ENCODE measurements at regions not wholly inside any gene's neighbourhood (a gene's known extent, or its start where the extent isn't known, plus 50 kb on each side); places are given as distances from the start of the nearest gene placed in this dataset.

DNA sequence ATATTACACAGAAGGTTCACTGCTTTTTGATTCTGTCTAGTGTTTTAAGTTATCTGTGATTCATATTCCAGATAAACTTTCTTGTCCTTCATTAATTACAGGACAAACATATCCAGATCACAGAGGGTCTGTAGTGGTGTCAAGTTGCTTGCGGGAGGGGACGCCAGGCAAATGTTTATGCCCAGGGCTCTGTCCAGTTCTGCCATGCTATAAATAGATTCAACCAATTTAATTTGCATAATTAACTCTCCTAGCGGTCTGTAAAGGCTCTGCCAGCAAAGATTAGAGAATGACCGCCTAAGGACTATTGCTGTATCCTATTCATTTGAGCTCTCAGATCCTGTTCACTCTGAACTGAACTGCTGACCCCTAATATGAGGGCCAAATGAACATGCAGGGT is 59.7 kb upstream of the TRPC4 start:
- H2BK120ac ChIP-seq (ENCODE audit: low read depth, low read length): no peak overlapping the region
- H3K4me2 ChIP-seq (ENCODE audit: low read length): no peak overlapping the region
- no CpG with 5 or more reads among the region's 4 CpGs for WGBS (ENCODE audit: extremely low coverage, insufficient coverage, low lambda C conversion rate)
- H3K79me1 ChIP-seq (ENCODE audit: low read length): no peaks in the 10 kb centered on the region
- no peak overlapping the region for H2BK15ac ChIP-seq (replicated peaks; ENCODE audit: low read depth)
- no peak overlapping the region for H3K56ac ChIP-seq (ENCODE audit: low read length)
- H3K18ac ChIP-seq (ENCODE audit: low read length): no peak overlapping the region
- no peaks in the 10 kb centered on the region for H3K36me3 ChIP-seq (ENCODE audit: control insufficient read depth, insufficient read depth, low read length)
- H4K8ac ChIP-seq (ENCODE audit: low read depth, low read length): peak overlapping the region; percentile 39
- H3K4ac ChIP-seq (ENCODE audit: low read depth, low read length): no peak overlapping the region
- no peaks in the 10 kb centered on the region for H3K27me3 ChIP-seq (ENCODE audit: insufficient read depth, low read length, poor library complexity)
- DNase-seq: no peak
- H3K9ac ChIP-seq (ENCODE audit: low read length): no peak overlapping the region
- H2AK5ac ChIP-seq (ENCODE audit: low read length): no peak overlapping the region
- no peak overlapping the region for H4K5ac ChIP-seq (ENCODE audit: low read length)
- H3K27ac ChIP-seq (ENCODE audit: low read depth, low read length): no peak overlapping the region
- no peak overlapping the region for H2BK5ac ChIP-seq (ENCODE audit: low read length)
- H3K79me2 ChIP-seq (ENCODE audit: control insufficient read depth, insufficient read depth, low read length): no peaks in the 10 kb centered on the region
- H3K4me1 ChIP-seq (ENCODE audit: control insufficient read depth, low read depth, low read length): no peaks in the 10 kb centered on the region
- H3K23ac ChIP-seq (ENCODE audit: low read length): no peak overlapping the region
- no peak overlapping the region for H3K4me3 ChIP-seq (ENCODE audit: low read length)

DNA sequence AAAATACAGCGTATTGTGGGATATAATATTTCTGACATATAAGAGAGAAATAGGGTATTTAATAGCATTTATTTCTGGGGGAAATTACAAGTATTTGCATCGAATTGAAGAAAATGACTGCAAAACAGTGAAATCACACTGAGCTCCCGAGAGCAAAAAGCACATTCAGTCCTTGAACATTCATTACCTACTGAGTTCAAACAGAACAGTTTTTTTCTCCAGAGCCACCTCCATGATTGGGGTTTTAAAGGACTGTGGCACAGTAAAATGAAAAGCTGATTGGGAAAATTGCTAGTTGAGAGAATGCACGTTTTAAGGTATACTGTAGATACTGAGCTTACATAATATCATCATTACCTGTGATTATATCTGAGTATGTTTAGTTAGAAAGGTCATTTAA is 58.0 kb upstream of the TRPC4 start:
- no CpG with 5 or more reads among the region's 4 CpGs for WGBS (ENCODE audit: extremely low coverage, insufficient coverage, low lambda C conversion rate)
- DNase-seq: no peak
- no peak overlapping the region for H3K27ac ChIP-seq (ENCODE audit: low read depth, low read length)
- H3K4me2 ChIP-seq (ENCODE audit: low read length): no peak overlapping the region
- no peak overlapping the region for H3K4me3 ChIP-seq (ENCODE audit: low read length)
- H3K18ac ChIP-seq (ENCODE audit: low read length): no peak overlapping the region
- H3K27me3 ChIP-seq (ENCODE audit: insufficient read depth, low read length, poor library complexity): no peaks in the 10 kb centered on the region
- no peaks in the 10 kb centered on the region for H3K79me1 ChIP-seq (ENCODE audit: low read length)
- H3K4me1 ChIP-seq (ENCODE audit: control insufficient read depth, low read depth, low read length): no peaks in the 10 kb centered on the region
- no peaks in the 10 kb centered on the region for H3K36me3 ChIP-seq (ENCODE audit: control insufficient read depth, insufficient read depth, low read length)
- no peak overlapping the region for H2BK15ac ChIP-seq (replicated peaks; ENCODE audit: low read depth)
- H2BK5ac ChIP-seq (ENCODE audit: low read length): no peak overlapping the region
- no peak overlapping the region for H2AK5ac ChIP-seq (ENCODE audit: low read length)
- no peak overlapping the region for H3K56ac ChIP-seq (ENCODE audit: low read length)
- no peak overlapping the region for H2BK120ac ChIP-seq (ENCODE audit: low read depth, low read length)
- no peak overlapping the region for H3K23ac ChIP-seq (ENCODE audit: low read length)
- no peak overlapping the region for H4K8ac ChIP-seq (ENCODE audit: low read depth, low read length)
- no peak overlapping the region for H3K9ac ChIP-seq (ENCODE audit: low read length)
- H4K5ac ChIP-seq (ENCODE audit: low read length): no peak overlapping the region
- H3K4ac ChIP-seq (ENCODE audit: low read depth, low read length): no peak overlapping the region
- no peaks in the 10 kb centered on the region for H3K79me2 ChIP-seq (ENCODE audit: control insufficient read depth, insufficient read depth, low read length)

DNA sequence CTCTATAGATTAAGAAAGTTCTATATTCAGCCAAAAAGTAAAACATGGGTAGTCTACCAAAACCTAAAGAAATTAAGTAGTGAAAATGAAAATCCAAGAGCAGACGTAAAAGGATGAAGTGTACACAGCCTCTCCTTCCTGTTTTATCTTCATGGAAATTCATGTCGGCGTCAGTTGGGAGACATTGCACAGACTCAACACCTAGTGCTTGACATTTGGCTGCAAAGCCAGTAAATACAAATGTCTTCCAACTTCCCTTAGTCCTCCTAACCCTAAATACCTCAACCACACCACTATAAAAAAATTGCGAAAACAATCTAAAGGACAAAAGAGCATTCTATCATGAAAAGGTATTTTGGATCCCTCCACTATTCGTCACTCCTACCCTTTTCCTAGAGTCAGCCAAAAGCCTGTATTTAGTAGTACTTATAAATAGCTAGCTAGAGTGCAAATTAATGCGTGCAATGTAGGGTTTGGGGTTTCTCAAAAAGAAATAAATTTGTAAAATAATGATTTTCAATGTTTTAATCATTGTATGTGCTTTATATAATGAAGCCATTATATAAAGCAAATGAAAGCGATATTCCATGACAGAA is 56.4 kb upstream of the TRPC4 start:
- Histone ChIP-seq H3K36me3 (ENCODE audit: control insufficient read depth, insufficient read depth, low read length) (no peaks in the 10 kb centered on the region), H4K8ac (ENCODE audit: low read depth, low read length) (no peak overlapping the region), H3K4me3 (ENCODE audit: low read length) (no peak overlapping the region), H2BK15ac (replicated peaks; ENCODE audit: low read depth) (no peak overlapping the region), H3K56ac (ENCODE audit: low read length) (no peak overlapping the region), H3K27me3 (ENCODE audit: insufficient read depth, low read length, poor library complexity) (no peaks in the 10 kb centered on the region), H3K79me1 (ENCODE audit: low read length) (no peaks in the 10 kb centered on the region), H3K4ac (ENCODE audit: low read depth, low read length) (no peak overlapping the region), H3K27ac (ENCODE audit: low read depth, low read length) (no peak overlapping the region), H3K4me2 (ENCODE audit: low read length) (no peak overlapping the region), H2BK120ac (ENCODE audit: low read depth, low read length) (no peak overlapping the region), H2AK5ac (ENCODE audit: low read length) (no peak overlapping the region), H3K4me1 (ENCODE audit: control insufficient read depth, low read depth, low read length) (no peaks in the 10 kb centered on the region), H3K23ac (ENCODE audit: low read length) (no peak overlapping the region), H3K79me2 (ENCODE audit: control insufficient read depth, insufficient read depth, low read length) (no peaks in the 10 kb centered on the region), H4K5ac (ENCODE audit: low read length) (no peak overlapping the region), H2BK5ac (ENCODE audit: low read length) (no peak overlapping the region), H3K18ac (ENCODE audit: low read length) (no peak overlapping the region), H3K9ac (ENCODE audit: low read length) (no peak overlapping the region)
- WGBS (ENCODE audit: extremely low coverage, insufficient coverage, low lambda C conversion rate): 100% methylated on average over 1 of the region's 7 CpGs
- no peak for DNase-seq

DNA sequence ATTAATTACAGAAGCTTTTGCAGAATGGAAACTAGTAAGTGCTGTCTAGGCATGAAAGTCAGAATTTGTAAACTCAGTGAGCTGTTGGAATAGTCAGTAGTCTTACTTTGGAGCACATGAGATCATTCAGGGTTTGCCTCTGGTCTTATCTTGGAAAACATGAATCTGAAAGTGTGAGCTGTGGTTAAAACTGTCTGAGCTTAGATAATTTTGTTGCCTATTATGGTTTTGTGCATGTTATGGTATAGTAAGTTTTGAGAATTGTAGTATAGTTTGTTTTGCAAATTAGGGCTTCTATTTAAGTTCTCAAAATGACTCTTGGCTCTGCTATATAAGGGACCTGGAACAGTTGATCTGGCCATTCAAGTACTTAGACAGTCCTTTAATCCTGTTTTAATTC is 53.7 kb upstream of the TRPC4 start:
- H3K4me1 ChIP-seq (ENCODE audit: control insufficient read depth, low read depth, low read length): no peaks in the 10 kb centered on the region
- H3K9ac ChIP-seq (ENCODE audit: low read length): no peak overlapping the region
- no peak overlapping the region for H3K56ac ChIP-seq (ENCODE audit: low read length)
- no peak overlapping the region for H3K4me3 ChIP-seq (ENCODE audit: low read length)
- H3K27me3 ChIP-seq (ENCODE audit: insufficient read depth, low read length, poor library complexity): no peaks in the 10 kb centered on the region
- H3K4ac ChIP-seq (ENCODE audit: low read depth, low read length): no peak overlapping the region
- H2BK120ac ChIP-seq (ENCODE audit: low read depth, low read length): no peak overlapping the region
- H3K18ac ChIP-seq (ENCODE audit: low read length): no peak overlapping the region
- H2AK5ac ChIP-seq (ENCODE audit: low read length): no peak overlapping the region
- H2BK15ac ChIP-seq (replicated peaks; ENCODE audit: low read depth): no peak overlapping the region
- DNase-seq: no peak
- no peaks in the 10 kb centered on the region for H3K79me2 ChIP-seq (ENCODE audit: control insufficient read depth, insufficient read depth, low read length)
- no peak overlapping the region for H4K8ac ChIP-seq (ENCODE audit: low read depth, low read length)
- H3K27ac ChIP-seq (ENCODE audit: low read depth, low read length): no peak overlapping the region
- no peaks in the 10 kb centered on the region for H3K36me3 ChIP-seq (ENCODE audit: control insufficient read depth, insufficient read depth, low read length)
- H2BK5ac ChIP-seq (ENCODE audit: low read length): no peak overlapping the region
- no peak overlapping the region for H3K23ac ChIP-seq (ENCODE audit: low read length)
- no peak overlapping the region for H3K4me2 ChIP-seq (ENCODE audit: low read length)
- no peaks in the 10 kb centered on the region for H3K79me1 ChIP-seq (ENCODE audit: low read length)
- no peak overlapping the region for H4K5ac ChIP-seq (ENCODE audit: low read length)

DNA sequence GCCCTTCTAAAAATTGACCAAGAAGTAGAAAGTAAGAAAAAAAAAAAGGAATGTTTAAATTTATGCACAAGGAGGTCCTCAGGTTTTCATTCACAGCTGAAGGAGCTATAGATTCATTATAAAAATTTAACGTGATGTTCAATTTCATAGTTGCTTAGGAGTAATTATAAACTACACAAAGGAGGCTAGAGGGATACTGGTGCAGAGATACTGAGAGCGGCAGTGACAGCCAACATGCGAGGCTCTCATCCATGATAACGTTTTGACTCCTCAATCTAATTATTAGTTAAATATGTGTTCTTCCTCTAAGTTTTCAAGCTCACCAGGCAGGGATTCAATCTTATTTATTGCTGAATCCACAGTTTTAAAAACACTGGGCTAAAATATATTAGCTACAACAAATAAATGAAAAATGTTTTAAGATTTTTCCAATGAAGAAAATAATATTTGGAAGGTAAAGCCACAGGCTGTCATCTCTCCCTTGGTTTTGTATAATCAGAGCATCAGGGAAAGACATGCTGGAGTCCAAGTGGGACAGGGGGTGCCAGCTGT is 49.8 kb upstream of the TRPC4 start:
- no CpG with 5 or more reads among the region's 4 CpGs for WGBS (ENCODE audit: extremely low coverage, insufficient coverage, low lambda C conversion rate)
- Histone ChIP-seq H2BK5ac (ENCODE audit: low read length) (no peak overlapping the region), H3K79me1 (ENCODE audit: low read length) (no peaks in the 10 kb centered on the region), H3K4me3 (ENCODE audit: low read length) (no peak overlapping the region), H2BK120ac (ENCODE audit: low read depth, low read length) (no peak overlapping the region), H3K79me2 (ENCODE audit: control insufficient read depth, insufficient read depth, low read length) (no peaks in the 10 kb centered on the region), H3K9ac (ENCODE audit: low read length) (no peak overlapping the region), H3K4ac (ENCODE audit: low read depth, low read length) (no peak overlapping the region), H3K18ac (ENCODE audit: low read length) (no peak overlapping the region), H3K36me3 (ENCODE audit: control insufficient read depth, insufficient read depth, low read length) (no peaks in the 10 kb centered on the region), H3K23ac (ENCODE audit: low read length) (no peak overlapping the region), H3K27me3 (ENCODE audit: insufficient read depth, low read length, poor library complexity) (no peaks in the 10 kb centered on the region), H3K4me1 (ENCODE audit: control insufficient read depth, low read depth, low read length) (no peaks in the 10 kb centered on the region), H2AK5ac (ENCODE audit: low read length) (no peak overlapping the region), H4K8ac (ENCODE audit: low read depth, low read length) (no peak overlapping the region), H3K4me2 (ENCODE audit: low read length) (no peak overlapping the region), H2BK15ac (replicated peaks; ENCODE audit: low read depth) (no peak overlapping the region), H4K5ac (ENCODE audit: low read length) (no peak overlapping the region), H3K56ac (ENCODE audit: low read length) (no peak overlapping the region), H3K27ac (ENCODE audit: low read depth, low read length) (no peak overlapping the region)
- no peak for DNase-seq
